ENCODE measurements at regions not wholly inside any gene's neighbourhood (a gene's known extent, or its start where the extent isn't known, plus 50 kb on each side); places are given as distances from the start of the nearest gene placed in this dataset.
"Not testable (repeated sequence)": the region's sequence is repeated elsewhere in the genome, so short reads cannot be mapped to it uniquely, and the experiment has no call there.

GRCh38 chr2:52264911-52265310 lies 1233.0 kb upstream of the NRXN1 start:
- H3K27me3 ChIP-seq, result no peaks in the 10 kb centered on the region
- no peak overlapping the region for H2AFZ ChIP-seq
- no peaks in the 10 kb centered on the region for H3K4me1 ChIP-seq (ENCODE audit: insufficient read depth)
- H3K79me2 ChIP-seq, result no peaks in the 10 kb centered on the region
- H3K9me2 ChIP-seq (replicated peaks; ENCODE audit: insufficient read depth), result no peaks in the 10 kb centered on the region
- H3K36me3 ChIP-seq (replicated peaks; ENCODE audit: insufficient read depth, low read depth), result no peaks in the 10 kb centered on the region
- H3K4me2 ChIP-seq, result no peak overlapping the region
- TF ChIP-seq CTCF (IDR thresholded peaks at IDR 0.05; ENCODE audit: poor library complexity) (no peak), EZH2 (IDR thresholded peaks at IDR 0.05; ENCODE audit: borderline replicate concordance) (no peak), EZH2phosphoT487 (IDR thresholded peaks at IDR 0.05; ENCODE audit: low read depth, severe bottlenecking, unreplicated experiment) (no peak)
- no peak for DNase-seq (ENCODE audit: low spot score)
- H4K20me1 ChIP-seq (ENCODE audit: insufficient read depth, poor library complexity, severe bottlenecking), result no peaks in the 10 kb centered on the region
- no peaks in the 10 kb centered on the region for H3K9me3 ChIP-seq (ENCODE audit: low read depth)
- no peak overlapping the region for H3K27ac ChIP-seq
- 81% methylated on average over 2 of the region's 2 CpGs for WGBS (ENCODE audit: low lambda C conversion rate, missing lambda C conversion rate)
- H3K4me3 ChIP-seq, result no peak overlapping the region

GRCh38 chr2:52264488-52264887 lies 1232.6 kb upstream of the NRXN1 start:
- Histone ChIP-seq H2AFZ (no peak overlapping the region), H3K36me3 (replicated peaks; ENCODE audit: insufficient read depth, low read depth) (no peaks in the 10 kb centered on the region), H3K4me3 (no peak overlapping the region), H3K79me2 (no peaks in the 10 kb centered on the region), H3K4me2 (no peak overlapping the region), H3K9me2 (replicated peaks; ENCODE audit: insufficient read depth) (no peaks in the 10 kb centered on the region), H3K27me3 (no peaks in the 10 kb centered on the region), H3K27ac (no peak overlapping the region), H3K4me1 (ENCODE audit: insufficient read depth) (no peaks in the 10 kb centered on the region), H3K9me3 (ENCODE audit: low read depth) (no peaks in the 10 kb centered on the region), H4K20me1 (ENCODE audit: insufficient read depth, poor library complexity, severe bottlenecking) (no peaks in the 10 kb centered on the region)
- DNase-seq (ENCODE audit: low spot score), result no peak
- TF ChIP-seq EZH2 (IDR thresholded peaks at IDR 0.05; ENCODE audit: borderline replicate concordance) (no peak), CTCF (IDR thresholded peaks at IDR 0.05; ENCODE audit: poor library complexity) (no peak), EZH2phosphoT487 (IDR thresholded peaks at IDR 0.05; ENCODE audit: low read depth, severe bottlenecking, unreplicated experiment) (no peak)
- 71% methylated on average over 3 of the region's 3 CpGs for WGBS (ENCODE audit: low lambda C conversion rate, missing lambda C conversion rate)

GRCh38 chr2:52260904-52261303 lies 1229.0 kb upstream of the NRXN1 start:
- Histone ChIP-seq H3K79me2 (no peaks in the 10 kb centered on the region), H3K27ac (no peak overlapping the region), H3K9me3 (ENCODE audit: low read depth) (no peaks in the 10 kb centered on the region), H4K20me1 (ENCODE audit: insufficient read depth, poor library complexity, severe bottlenecking) (no peaks in the 10 kb centered on the region), H3K4me3 (no peak overlapping the region), H3K4me2 (no peak overlapping the region), H2AFZ (no peak overlapping the region), H3K9me2 (replicated peaks; ENCODE audit: insufficient read depth) (no peaks in the 10 kb centered on the region), H3K36me3 (replicated peaks; ENCODE audit: insufficient read depth, low read depth) (no peaks in the 10 kb centered on the region), H3K4me1 (ENCODE audit: insufficient read depth) (no peaks in the 10 kb centered on the region), H3K27me3 (no peaks in the 10 kb centered on the region)
- TF ChIP-seq EZH2 (IDR thresholded peaks at IDR 0.05; ENCODE audit: borderline replicate concordance), result no peak
- DNase-seq (ENCODE audit: low spot score), result no peak
- WGBS (ENCODE audit: low lambda C conversion rate, missing lambda C conversion rate), result 94% methylated on average over 1 of the region's 1 CpG

- not testable (repeated sequence) for H3K4me3 ChIP-seq; H3K4me2 ChIP-seq; H3K9me2 ChIP-seq (replicated peaks; ENCODE audit: insufficient read depth); DNase-seq (ENCODE audit: low spot score); H3K9me3 ChIP-seq (ENCODE audit: low read depth); H3K36me3 ChIP-seq (replicated peaks; ENCODE audit: insufficient read depth, low read depth); H2AFZ ChIP-seq; H3K27me3 ChIP-seq; H3K27ac ChIP-seq; H4K20me1 ChIP-seq (ENCODE audit: insufficient read depth, poor library complexity, severe bottlenecking); H3K79me2 ChIP-seq; H3K4me1 ChIP-seq (ENCODE audit: insufficient read depth)
- WGBS (ENCODE audit: low lambda C conversion rate, missing lambda C conversion rate), result 96% methylated on average over 11 of the region's 11 CpGs
These were observed 1227.0 kb upstream of the NRXN1 start for GRCh38 chr2:52258967-52259366.

GRCh38 chr2:52258038-52258437 lies 1226.1 kb upstream of the NRXN1 start:
- no peak for TF ChIP-seq EZH2phosphoT487 (IDR thresholded peaks at IDR 0.05; ENCODE audit: low read depth, severe bottlenecking, unreplicated experiment)
- TF ChIP-seq CTCF (IDR thresholded peaks at IDR 0.05; ENCODE audit: poor library complexity), result no peak
- TF ChIP-seq EZH2 (IDR thresholded peaks at IDR 0.05; ENCODE audit: borderline replicate concordance), result no peak
- DNase-seq (ENCODE audit: low spot score), result no peak
- Histone ChIP-seq H2AFZ (no peak overlapping the region), H3K9me2 (replicated peaks; ENCODE audit: insufficient read depth) (no peaks in the 10 kb centered on the region), H3K9me3 (ENCODE audit: low read depth) (no peaks in the 10 kb centered on the region), H3K4me3 (no peak overlapping the region), H3K4me1 (ENCODE audit: insufficient read depth) (no peaks in the 10 kb centered on the region), H3K36me3 (replicated peaks; ENCODE audit: insufficient read depth, low read depth) (no peaks in the 10 kb centered on the region), H4K20me1 (ENCODE audit: insufficient read depth, poor library complexity, severe bottlenecking) (no peaks in the 10 kb centered on the region), H3K4me2 (no peak overlapping the region), H3K79me2 (no peaks in the 10 kb centered on the region), H3K27ac (no peak overlapping the region), H3K27me3 (no peaks in the 10 kb centered on the region)
- WGBS (ENCODE audit: low lambda C conversion rate, missing lambda C conversion rate), result 94% methylated on average over 1 of the region's 1 CpG
